Left lung (tissue), 4 donors: ENCODE measurements at regions not wholly inside any gene's neighbourhood (a gene's known extent, or its start where the extent isn't known, plus 50 kb on each side); places are given as distances from the start of the nearest gene placed in this dataset.
A peak's percentile ranks its signal among the peaks of the same experiment; 100 is the strongest.

ENCODE experiments used
- ATAC-seq: fragments of 200-7000 bp; cut with Tn5 transposase; one replicate; pipeline ENCODE4 v1.9.1; 2020; ENCODE audit warnings: moderate library complexity
- DNase-seq, 4 donors: peaks; one replicate each; pipeline ENCODE4 v3.0.0-alpha.2; 2013 to 2020
- H3K27ac ChIP-seq, 2 donors: fragments of 200-600 bp; sonication (generic) in 1 of 2; one replicate each; pipeline versions ENCODE4 v1.5.0 to v1.8.0; 2020 to 2021
- H3K27me3 ChIP-seq, 2 donors: fragments of 200-600 bp; sonication (generic) in 1 of 2; one replicate each; pipeline versions ENCODE4 v1.5.0 to v1.8.0; 2020 to 2021
- H3K36me3 ChIP-seq, 2 donors: fragments of 200-600 bp; sonication (generic) in 1 of 2; one replicate each; pipeline versions ENCODE4 v1.5.0 to v1.8.0; 2020 to 2021
- H3K4me1 ChIP-seq, 2 donors: fragments of 200-600 bp; one replicate each; pipeline ENCODE4 v1.8.0; 2021
- H3K4me3 ChIP-seq, 2 donors: fragments of 200-600 bp; sonication (generic) in 1 of 2; one replicate each; pipeline versions ENCODE4 v1.5.0 to v1.8.0; 2020 to 2021; ENCODE audit warnings: mild to moderate bottlenecking in 1 of 2
- H3K9me3 ChIP-seq, 2 donors: fragments of 200-600 bp; sonication (generic) in 1 of 2; one replicate each; pipeline versions ENCODE4 v1.5.0 to v1.8.0; 2020 to 2021
- intact Hi-C, 2 donors: fragments of 100-400 bp; cut with DNase I; formaldehyde crosslinking; loops; one replicate each; pipeline versions ENCODE4 v1.11.2 to v1.14.2; 2022
- TF ChIP-seq, protein P1 (sequence below), 2 donors: fragments of 200-600 bp; sonication (generic) in 1 of 2; IDR thresholded peaks; one replicate each; pipeline versions ENCODE4 v1.5.0 to v1.8.0; 2021; ENCODE audit warnings: antibody characterized with exemption in 2 of 2
- donor health status: DM: no; HTN: yes; CAD: no.
- donor health status: DM: no; HTN: no; CAD: no.

DNA sequence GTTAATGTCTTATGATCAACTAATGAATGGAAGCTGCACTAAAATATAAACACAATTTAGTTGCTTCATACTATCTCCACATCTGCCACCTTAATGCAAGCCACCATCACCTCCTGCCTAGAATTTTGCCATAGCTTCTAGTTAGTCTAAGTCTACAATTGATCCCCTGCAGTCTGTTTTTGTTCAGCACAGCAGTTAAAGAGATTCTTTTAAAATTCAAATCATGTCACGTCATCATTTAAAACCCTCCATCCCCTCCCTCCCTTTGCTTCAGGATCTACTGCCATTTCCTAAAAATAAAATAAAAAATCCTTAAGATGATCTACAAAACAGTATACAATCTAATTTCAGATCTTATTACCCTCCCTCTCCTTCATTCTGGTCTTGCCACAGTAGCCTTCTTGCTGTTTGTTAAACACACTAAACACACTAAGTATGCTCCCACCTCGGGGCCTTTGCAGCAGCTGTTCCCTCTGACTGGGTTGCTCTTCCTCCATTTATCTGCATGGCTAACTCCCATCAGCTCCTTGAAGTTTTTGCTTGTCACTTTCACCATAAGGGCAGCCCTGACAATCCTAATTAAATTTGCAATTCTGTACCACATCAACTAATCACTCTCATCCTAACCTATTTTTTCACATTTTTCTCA, 97.0 kb upstream of the FOXP2 start:
- Histone ChIP-seq H3K27me3 (no peaks in the 10 kb centered on the region), H3K9me3 (no peaks in the 10 kb centered on the region), H3K36me3 (no peaks in the 10 kb centered on the region), H3K4me1 (no peaks in the 10 kb centered on the region), H3K4me3 (no peak overlapping the region), H3K27ac (no peak overlapping the region)
- intact Hi-C loops = no loop called here
- no peak for DNase-seq
- no peak for ATAC-seq
- TF ChIP-seq, protein P1, sequence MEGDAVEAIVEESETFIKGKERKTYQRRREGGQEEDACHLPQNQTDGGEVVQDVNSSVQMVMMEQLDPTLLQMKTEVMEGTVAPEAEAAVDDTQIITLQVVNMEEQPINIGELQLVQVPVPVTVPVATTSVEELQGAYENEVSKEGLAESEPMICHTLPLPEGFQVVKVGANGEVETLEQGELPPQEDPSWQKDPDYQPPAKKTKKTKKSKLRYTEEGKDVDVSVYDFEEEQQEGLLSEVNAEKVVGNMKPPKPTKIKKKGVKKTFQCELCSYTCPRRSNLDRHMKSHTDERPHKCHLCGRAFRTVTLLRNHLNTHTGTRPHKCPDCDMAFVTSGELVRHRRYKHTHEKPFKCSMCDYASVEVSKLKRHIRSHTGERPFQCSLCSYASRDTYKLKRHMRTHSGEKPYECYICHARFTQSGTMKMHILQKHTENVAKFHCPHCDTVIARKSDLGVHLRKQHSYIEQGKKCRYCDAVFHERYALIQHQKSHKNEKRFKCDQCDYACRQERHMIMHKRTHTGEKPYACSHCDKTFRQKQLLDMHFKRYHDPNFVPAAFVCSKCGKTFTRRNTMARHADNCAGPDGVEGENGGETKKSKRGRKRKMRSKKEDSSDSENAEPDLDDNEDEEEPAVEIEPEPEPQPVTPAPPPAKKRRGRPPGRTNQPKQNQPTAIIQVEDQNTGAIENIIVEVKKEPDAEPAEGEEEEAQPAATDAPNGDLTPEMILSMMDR (IDR thresholded peaks at IDR 0.05) = no peak

DNA sequence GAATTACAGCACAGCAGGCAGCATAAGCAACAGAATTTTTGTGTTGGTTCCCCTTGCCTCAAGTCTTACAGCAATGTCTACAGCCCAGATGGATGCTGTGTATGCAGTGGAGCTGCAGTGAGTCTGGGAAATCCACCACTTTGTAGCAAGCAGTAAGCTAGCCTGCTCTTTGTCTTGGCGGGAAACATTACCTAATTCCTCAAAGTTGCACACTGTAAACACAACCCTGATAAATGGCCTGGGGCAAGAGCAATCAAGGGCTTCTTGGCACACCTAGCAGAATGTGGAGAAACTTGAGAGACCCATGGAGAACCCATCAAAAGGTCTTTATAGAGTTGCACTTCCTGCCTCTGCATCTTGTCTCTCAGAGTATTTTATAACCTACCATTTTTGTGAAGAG, 102.0 kb upstream of the FOXP2 start:
- H3K4me3 ChIP-seq = no peak overlapping the region
- intact Hi-C loops = no loop called here
- peak; percentile 69 for ATAC-seq

DNA sequence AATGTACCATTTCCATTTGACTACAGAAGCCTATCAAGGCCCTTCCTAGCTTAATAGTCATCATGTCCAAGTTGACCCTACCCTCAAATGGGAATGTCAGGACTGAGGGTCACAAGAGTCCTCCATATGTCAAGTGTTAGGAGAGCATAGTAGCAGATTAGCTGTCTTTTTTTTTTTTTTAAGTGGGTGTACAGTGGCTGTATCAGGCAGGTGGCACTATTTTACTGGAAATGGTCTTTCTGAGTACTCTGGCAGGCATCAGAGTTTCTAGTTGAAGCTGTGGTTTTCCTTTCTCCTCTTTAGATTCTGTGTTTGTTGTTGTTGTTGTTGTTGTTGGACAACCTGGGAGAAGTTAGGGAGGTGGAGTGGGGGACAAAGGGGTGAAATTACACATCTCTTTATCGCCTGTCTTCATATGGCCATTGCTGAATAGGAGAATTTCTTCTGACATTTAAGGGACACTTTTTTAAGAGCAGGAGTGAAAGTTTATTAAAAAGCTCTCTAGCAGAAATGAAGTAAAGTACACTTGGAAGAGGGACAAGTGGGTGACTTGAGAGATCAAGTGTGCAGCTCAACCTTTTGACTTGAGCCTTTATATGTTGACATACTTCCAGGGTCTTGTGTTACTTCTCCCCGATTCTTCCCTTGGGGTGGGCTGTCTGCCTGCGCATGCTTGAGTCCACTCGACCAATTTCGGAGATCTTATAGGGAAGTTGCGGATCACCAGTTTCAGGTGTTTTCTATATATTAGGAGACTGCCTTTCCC, 104.1 kb upstream of the FOXP2 start:
- H3K4me3 ChIP-seq = no peak overlapping the region
- no peaks in the 10 kb centered on the region for H3K27me3 ChIP-seq
- no peaks in the 10 kb centered on the region for H3K4me1 ChIP-seq
- no peaks in the 10 kb centered on the region for H3K9me3 ChIP-seq
- intact Hi-C loops = no loop called here
- ATAC-seq (peak; percentile 89), DNase-seq (peak in 2 of 4 donors; percentile 14 to 45)
- TF ChIP-seq, protein P1 (IDR thresholded peaks at IDR 0.05) = peak in 1 of 2 donors; percentile 13
- H3K36me3 ChIP-seq = no peaks in the 10 kb centered on the region
- H3K27ac ChIP-seq = peak overlapping the region in 1 of 2 donors; percentile 39

More for the DNA sequence above, 102.0 kb upstream of the FOXP2 start:
- no peaks in the 10 kb centered on the region for H3K4me1 ChIP-seq
- no peak for DNase-seq
- no peaks in the 10 kb centered on the region for H3K36me3 ChIP-seq
- H3K27me3 ChIP-seq = no peaks in the 10 kb centered on the region
- TF ChIP-seq, protein P1 (IDR thresholded peaks at IDR 0.05) = no peak
- H3K27ac ChIP-seq = no peak overlapping the region
- H3K9me3 ChIP-seq = no peaks in the 10 kb centered on the region

DNA sequence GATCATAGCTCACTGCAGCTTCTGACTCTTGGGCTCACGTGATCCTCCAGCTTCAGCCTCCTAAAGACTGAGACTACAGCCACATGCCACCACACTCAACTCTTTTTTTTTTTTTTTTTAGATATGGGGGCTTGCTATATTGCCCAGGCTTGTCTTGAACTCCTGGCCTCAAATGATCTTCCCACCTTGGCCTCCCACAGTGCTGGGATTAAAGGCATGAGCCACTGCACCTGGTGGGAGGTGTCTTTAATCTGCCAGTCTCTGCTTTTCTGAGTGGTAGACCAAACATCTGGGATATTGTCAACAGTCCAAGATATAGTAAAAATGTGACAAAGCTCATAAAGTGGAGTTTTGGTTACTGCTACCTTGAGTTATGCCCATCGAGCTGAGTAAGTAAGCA, 104.9 kb upstream of the FOXP2 start:
- Histone ChIP-seq H3K4me1 (no peaks in the 10 kb centered on the region), H3K36me3 (no peaks in the 10 kb centered on the region), H3K9me3 (no peaks in the 10 kb centered on the region), H3K4me3 (no peak overlapping the region), H3K27me3 (no peaks in the 10 kb centered on the region), H3K27ac (no peak overlapping the region)
- TF ChIP-seq, protein P1 (IDR thresholded peaks at IDR 0.05) = no peak
- DNase-seq (no peak), ATAC-seq (no peak)
- intact Hi-C loops = no loop called here

DNA sequence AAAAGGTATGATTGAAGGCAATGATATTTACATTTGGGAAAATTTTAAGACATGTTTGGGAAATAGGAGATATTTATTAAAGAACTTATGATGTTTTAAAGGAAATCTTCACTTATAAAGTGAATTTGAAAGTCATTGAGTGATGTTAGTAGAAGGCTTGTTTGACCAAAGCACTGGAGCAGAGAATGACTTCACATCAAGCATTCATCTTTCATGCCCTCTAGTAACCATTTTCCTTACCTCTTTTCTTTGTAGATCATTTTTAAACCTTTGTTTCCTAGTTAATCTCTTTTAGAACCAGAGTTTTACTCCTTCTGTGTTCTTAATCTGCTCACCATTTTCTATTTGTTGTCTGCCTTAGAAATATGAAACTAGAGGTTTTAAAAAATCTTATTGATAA, 111.3 kb upstream of the FOXP2 start:
- DNase-seq (no peak), ATAC-seq (no peak)
- intact Hi-C loops = no loop called here
- Histone ChIP-seq H3K27ac (no peak overlapping the region), H3K27me3 (no peaks in the 10 kb centered on the region), H3K4me3 (no peak overlapping the region), H3K9me3 (no peaks in the 10 kb centered on the region), H3K4me1 (no peaks in the 10 kb centered on the region), H3K36me3 (no peaks in the 10 kb centered on the region)
- TF ChIP-seq, protein P1 (IDR thresholded peaks at IDR 0.05) = no peak
